ENCODE measurements at regions not wholly inside any gene's neighbourhood (a gene's known extent, or its start where the extent isn't known, plus 50 kb on each side); places are given as distances from the start of the nearest gene placed in this dataset.

GRCh38 chr6:126957721-126958120 lies 160.8 kb upstream of the RSPO3 start:
- BruUV-seq (replicated peaks) = no TSS peak
- no peak for TF ChIP-seq CBX3 (IDR thresholded peaks at IDR 0.05; ENCODE audit: borderline replicate concordance, low read depth)
- no peak for TF ChIP-seq FOXM1 (IDR thresholded peaks at IDR 0.05; ENCODE audit: low read depth, low read length)
- TF ChIP-seq EED (IDR thresholded peaks at IDR 0.05; ENCODE audit: low read depth) = no peak
- no peak for TF ChIP-seq TCF3 (IDR thresholded peaks at IDR 0.05; ENCODE audit: borderline replicate concordance, insufficient read depth, low read depth, low read length)
- in situ Hi-C loops (cut with MboI) = no loop called here

GRCh38 chr6:126959765-126960164 lies 158.7 kb upstream of the RSPO3 start:
- H3K27ac ChIP-seq (ENCODE audit: control insufficient read depth, insufficient read depth) = no peak overlapping the region
- RAD21 ChIA-PET (ENCODE audit: unreplicated experiment) = no interaction called here
- intact Hi-C loops (cut with micrococcal nuclease; ENCODE audit: unreplicated experiment) (no loop called here), in situ Hi-C loops (cut with MboI) (no loop called here)
- no peaks in the 10 kb centered on the region for H3K36me3 ChIP-seq (ENCODE audit: control insufficient read depth in 2 of 2, insufficient read depth in 2 of 2, low read length in 1 of 2)
- SMC1A ChIA-PET (ENCODE audit: uncharacterized antibody, unreplicated experiment) = no interaction called here
- no peaks in the 10 kb centered on the region for H3K79me2 ChIP-seq (ENCODE audit: control insufficient read depth, insufficient read depth, low read length)
- no peak for DNase-seq (ENCODE audit: low read depth, low spot score)
- H3K27me3 ChIP-seq (replicated peaks in 1 of 2; ENCODE audit: control insufficient read depth in 2 of 2, insufficient read depth in 2 of 2, low read length in 1 of 2) = no peaks in the 10 kb centered on the region
- H2AFZ ChIP-seq (ENCODE audit: control insufficient read depth, low read depth, low read length) = no peak overlapping the region
- no peaks in the 10 kb centered on the region for H3K4me1 ChIP-seq (ENCODE audit: control insufficient read depth, insufficient read depth, low read length)
- H3K9me3 ChIP-seq (replicated peaks; ENCODE audit: control insufficient read depth, insufficient read depth, low read length) = no peaks in the 10 kb centered on the region
- CTCF ChIA-PET = no interaction called here
- no peaks in the 10 kb centered on the region for H4K20me1 ChIP-seq (ENCODE audit: control insufficient read depth, insufficient read depth)
- ATAC-seq = no peak
- no peak overlapping the region for H3K9ac ChIP-seq (ENCODE audit: control insufficient read depth, insufficient read depth, low read length)
- TF ChIP-seq TBL1XR1 (IDR thresholded peaks at IDR 0.05; ENCODE audit: low read depth, low read length) = no peak
- POLR2A ChIA-PET = no interaction called here
- H3K4me2 ChIP-seq (ENCODE audit: control insufficient read depth, insufficient read depth) = no peak overlapping the region
- 0% methylated on average over 1 of the region's 1 CpG for WGBS (ENCODE audit: insufficient coverage, insufficient replicate concordance, low lambda C conversion rate, missing lambda C conversion rate)
- FAIRE-seq = no peak
- no peak overlapping the region for H3K4me3 ChIP-seq
- BruUV-seq (replicated peaks) = no TSS peak

More at GRCh38 chr6:126957721-126958120, 160.8 kb upstream of the RSPO3 start:
- intact Hi-C loops (cut with micrococcal nuclease; ENCODE audit: unreplicated experiment) = no loop called here
- H3K4me1 ChIP-seq (ENCODE audit: control insufficient read depth, insufficient read depth, low read length) = no peaks in the 10 kb centered on the region
- no peaks in the 10 kb centered on the region for H3K36me3 ChIP-seq (ENCODE audit: control insufficient read depth in 2 of 2, insufficient read depth in 2 of 2, low read length in 1 of 2)
- H3K9ac ChIP-seq (ENCODE audit: control insufficient read depth, insufficient read depth, low read length) = no peak overlapping the region
- 82% methylated on average over 3 of the region's 3 CpGs for WGBS (ENCODE audit: insufficient coverage, insufficient replicate concordance, low lambda C conversion rate, missing lambda C conversion rate)
- no peak for ATAC-seq
- H3K9me3 ChIP-seq (replicated peaks; ENCODE audit: control insufficient read depth, insufficient read depth, low read length) = no peaks in the 10 kb centered on the region
- POLR2A ChIA-PET = no interaction called here
- SMC1A ChIA-PET (ENCODE audit: uncharacterized antibody, unreplicated experiment) = interaction anchor here (1.4 kb wide), 1 partner anchor 11 kb away, joined by 3 read pairs; no protein-coding TSS in a partner anchor
- no peaks in the 10 kb centered on the region for H3K27me3 ChIP-seq (replicated peaks in 1 of 2; ENCODE audit: control insufficient read depth in 2 of 2, insufficient read depth in 2 of 2, low read length in 1 of 2)
- no peak overlapping the region for H3K4me2 ChIP-seq (ENCODE audit: control insufficient read depth, insufficient read depth)
- DNase-seq (ENCODE audit: low read depth, low spot score) = no peak
- CTCF ChIA-PET = no interaction called here
- no peaks in the 10 kb centered on the region for H3K79me2 ChIP-seq (ENCODE audit: control insufficient read depth, insufficient read depth, low read length)
- RAD21 ChIA-PET (ENCODE audit: unreplicated experiment) = no interaction called here
- H2AFZ ChIP-seq (ENCODE audit: control insufficient read depth, low read depth, low read length) = no peak overlapping the region
- no peak for FAIRE-seq
- H3K4me3 ChIP-seq = no peak overlapping the region
- no peak overlapping the region for H3K27ac ChIP-seq (ENCODE audit: control insufficient read depth, insufficient read depth)
- no peaks in the 10 kb centered on the region for H4K20me1 ChIP-seq (ENCODE audit: control insufficient read depth, insufficient read depth)

Data from GM12878 (cell line).